ENCODE measurements at regions not wholly inside any gene's neighbourhood (a gene's known extent, or its start where the extent isn't known, plus 50 kb on each side); places are given as distances from the start of the nearest gene placed in this dataset.
"Not testable (repeated sequence)": the region's sequence is repeated elsewhere in the genome, so short reads cannot be mapped to it uniquely, and the experiment has no call there.

GRCh38 chr12:46965137-46965536, 114.3 kb upstream of the PCED1B start:
- Histone ChIP-seq H3K27ac (no peak overlapping the region), H3K36me3 (no peaks in the 10 kb centered on the region), H3K27me3 (no peaks in the 10 kb centered on the region), H3K4me1 (no peaks in the 10 kb centered on the region), H3K9me3 (no peaks in the 10 kb centered on the region), H3K4me3 (no peak overlapping the region)
- TF ChIP-seq CTCF (IDR thresholded peaks at IDR 0.05) (no peak), POLR2A (IDR thresholded peaks at IDR 0.05) (no peak)
- DNase-seq, result no peak

- Histone ChIP-seq H3K36me3 (no peaks in the 10 kb centered on the region), H3K4me1 (no peaks in the 10 kb centered on the region), H3K9me3 (no peaks in the 10 kb centered on the region), H3K27me3 (no peaks in the 10 kb centered on the region), H3K27ac (no peak overlapping the region), H3K4me3 (no peak overlapping the region)
- no peak for DNase-seq
- TF ChIP-seq POLR2A (IDR thresholded peaks at IDR 0.05) (no peak), CTCF (IDR thresholded peaks at IDR 0.05) (no peak)
These were observed 113.5 kb upstream of the PCED1B start for GRCh38 chr12:46965880-46966279.

GRCh38 chr12:46970636-46971035, 108.8 kb upstream of the PCED1B start:
- H3K4me3 ChIP-seq, result no peak overlapping the region
- TF ChIP-seq POLR2A (IDR thresholded peaks at IDR 0.05) (no peak), CTCF (IDR thresholded peaks at IDR 0.05) (no peak)
- no peaks in the 10 kb centered on the region for H3K36me3 ChIP-seq
- H3K27me3 ChIP-seq, result no peaks in the 10 kb centered on the region
- DNase-seq, result no peak
- H3K4me1 ChIP-seq, result no peaks in the 10 kb centered on the region
- H3K27ac ChIP-seq, result no peak overlapping the region
- no peaks in the 10 kb centered on the region for H3K9me3 ChIP-seq

GRCh38 chr12:46973937-46974336, 105.5 kb upstream of the PCED1B start:
- H3K27me3 ChIP-seq, H3K4me3 ChIP-seq, H3K4me1 ChIP-seq, DNase-seq, H3K36me3 ChIP-seq, H3K9me3 ChIP-seq, H3K27ac ChIP-seq: not testable (repeated sequence)

GRCh38 chr12:46977871-46978375, 101.5 kb upstream of the PCED1B start:
- no peak overlapping the region for H3K4me3 ChIP-seq
- H3K27me3 ChIP-seq, result no peaks in the 10 kb centered on the region
- no peaks in the 10 kb centered on the region for H3K4me1 ChIP-seq
- DNase-seq, result no peak
- H3K27ac ChIP-seq, result no peak overlapping the region
- TF ChIP-seq POLR2A (IDR thresholded peaks at IDR 0.05) (no peak), CTCF (IDR thresholded peaks at IDR 0.05) (no peak)
- H3K36me3 ChIP-seq, result no peaks in the 10 kb centered on the region
- no peaks in the 10 kb centered on the region for H3K9me3 ChIP-seq

GRCh38 chr12:46981622-46982021, 97.8 kb upstream of the PCED1B start:
- no peak for DNase-seq
- TF ChIP-seq CTCF (IDR thresholded peaks at IDR 0.05) (no peak), POLR2A (IDR thresholded peaks at IDR 0.05) (no peak)
- H3K4me1 ChIP-seq, result no peaks in the 10 kb centered on the region
- H3K9me3 ChIP-seq, result no peaks in the 10 kb centered on the region
- H3K36me3 ChIP-seq, result no peaks in the 10 kb centered on the region
- no peak overlapping the region for H3K27ac ChIP-seq
- no peak overlapping the region for H3K4me3 ChIP-seq
- no peaks in the 10 kb centered on the region for H3K27me3 ChIP-seq

All from Peyer's patch (tissue), 4 donors.